ENCODE measurements at regions not wholly inside any gene's neighbourhood (a gene's known extent, or its start where the extent isn't known, plus 50 kb on each side); places are given as distances from the start of the nearest gene placed in this dataset.

DNA sequence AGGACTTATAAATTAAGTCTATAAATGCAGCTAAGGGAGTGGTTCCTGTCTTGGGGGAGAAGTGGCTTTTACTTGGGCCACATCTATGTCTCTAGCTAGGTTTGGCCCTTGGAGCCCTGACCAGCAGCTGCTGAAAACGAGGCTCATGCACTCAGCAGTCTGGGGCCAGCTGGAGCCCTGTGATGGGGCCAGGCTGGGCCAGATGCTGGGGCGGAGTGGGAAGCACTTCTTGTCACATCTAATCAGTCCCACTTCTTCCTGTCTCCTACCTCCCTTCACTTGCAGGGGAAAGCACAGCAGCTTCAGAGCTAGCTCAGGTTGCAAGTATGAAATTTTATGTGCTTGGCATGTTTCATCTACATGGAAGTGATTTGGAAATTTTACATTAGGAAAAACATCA, 209.9 kb upstream of the ROPN1 start:
- no peak for DNase-seq (ENCODE audit: low spot score in 2 of 2)
- no peaks in the 10 kb centered on the region for H3K36me3 Mint-ChIP-seq
- no peak for ATAC-seq
- H3K27ac Mint-ChIP-seq = no peak overlapping the region
- no peaks in the 10 kb centered on the region for H3K9me3 Mint-ChIP-seq

DNA sequence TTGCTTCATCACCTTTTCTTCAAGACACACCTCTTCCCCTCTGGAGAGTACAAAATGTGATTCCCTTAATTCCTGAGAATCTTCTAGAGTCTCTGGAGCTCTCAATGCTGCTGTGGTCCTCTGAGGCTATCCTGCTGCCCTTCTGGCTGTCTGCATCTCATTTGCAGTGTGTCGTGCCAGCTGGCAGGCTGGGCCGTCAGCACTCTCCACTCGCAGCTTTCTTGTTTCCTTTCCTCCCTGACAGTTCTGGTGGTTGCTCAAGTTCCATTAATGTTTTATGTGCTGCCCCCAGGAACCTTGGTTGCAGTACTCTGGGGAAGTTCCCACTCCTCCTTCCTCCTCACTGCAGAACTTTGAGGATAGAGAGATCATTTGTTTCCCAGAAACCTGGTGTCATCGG, 210.8 kb upstream of the ROPN1 start:
- Mint-ChIP-seq H3K27ac (no peak overlapping the region), H3K36me3 (no peaks in the 10 kb centered on the region), H3K9me3 (no peaks in the 10 kb centered on the region)
- ATAC-seq (no peak), DNase-seq (ENCODE audit: low spot score in 2 of 2) (no peak)

DNA sequence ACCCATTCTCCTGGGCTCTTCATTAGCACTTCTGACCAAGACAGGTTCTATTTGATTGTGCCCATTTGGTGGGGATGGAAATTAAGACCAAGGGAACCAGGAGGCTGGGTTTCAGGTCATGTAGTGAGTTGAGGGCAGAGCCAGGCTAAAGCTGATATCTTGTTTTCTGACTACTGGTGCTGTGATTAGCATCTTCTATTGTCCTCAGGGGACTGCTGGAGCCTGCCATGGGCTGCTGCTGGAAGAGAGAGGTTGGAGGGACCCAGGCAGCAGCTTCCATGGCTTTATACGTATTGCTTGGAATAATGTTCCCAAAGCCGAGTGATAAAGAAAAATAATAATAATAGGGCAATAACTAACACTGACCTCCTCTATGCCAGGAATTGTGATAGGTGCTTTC, 211.4 kb upstream of the ROPN1 start:
- DNase-seq (ENCODE audit: low spot score in 2 of 2) (no peak), ATAC-seq (no peak)
- Mint-ChIP-seq H3K36me3 (no peaks in the 10 kb centered on the region), H3K27ac (no peak overlapping the region), H3K9me3 (no peaks in the 10 kb centered on the region)

DNA sequence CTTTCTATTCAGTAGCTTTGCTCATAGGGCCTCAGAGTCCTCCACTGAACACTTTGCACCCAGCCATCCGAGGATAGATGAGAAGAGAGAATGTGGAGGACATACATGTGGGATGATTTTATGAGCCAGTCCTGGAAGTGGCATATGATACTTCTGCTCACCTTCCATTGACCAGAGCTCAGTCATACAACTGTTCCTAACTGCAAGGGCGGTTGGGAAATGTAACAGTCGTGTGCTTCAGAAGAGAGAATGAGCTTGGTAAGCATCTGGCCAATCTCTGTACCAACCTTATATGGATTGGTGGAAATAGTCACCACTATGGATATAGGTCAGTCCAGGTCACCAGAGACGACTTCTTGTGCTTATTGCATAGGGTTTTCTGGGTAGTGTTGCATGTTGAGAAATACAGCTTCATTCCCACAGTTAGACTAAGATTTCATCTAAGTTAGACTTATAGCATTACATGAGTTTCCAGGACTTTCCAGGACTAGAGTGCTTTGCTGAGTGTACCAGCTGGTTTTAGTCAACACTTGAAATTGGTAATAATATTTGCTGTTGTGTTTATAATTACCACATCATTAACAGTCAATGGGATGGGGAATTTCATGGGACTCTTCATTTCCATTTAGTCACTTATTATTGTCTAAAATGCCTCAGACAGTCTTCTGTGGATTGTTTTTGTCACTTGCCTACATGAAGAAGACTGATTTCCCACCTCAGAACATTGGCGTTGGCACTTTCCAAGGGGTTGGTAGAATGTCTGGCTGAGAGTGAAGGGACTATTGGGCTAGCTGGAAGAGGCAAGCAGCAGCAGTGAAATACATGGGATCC, 214.5 kb upstream of the ROPN1 start:
- Mint-ChIP-seq H3K36me3 (no peaks in the 10 kb centered on the region), H3K9me3 (no peaks in the 10 kb centered on the region), H3K27ac (no peak overlapping the region)
- ATAC-seq (no peak), DNase-seq (ENCODE audit: low spot score in 2 of 2) (no peak)

DNA sequence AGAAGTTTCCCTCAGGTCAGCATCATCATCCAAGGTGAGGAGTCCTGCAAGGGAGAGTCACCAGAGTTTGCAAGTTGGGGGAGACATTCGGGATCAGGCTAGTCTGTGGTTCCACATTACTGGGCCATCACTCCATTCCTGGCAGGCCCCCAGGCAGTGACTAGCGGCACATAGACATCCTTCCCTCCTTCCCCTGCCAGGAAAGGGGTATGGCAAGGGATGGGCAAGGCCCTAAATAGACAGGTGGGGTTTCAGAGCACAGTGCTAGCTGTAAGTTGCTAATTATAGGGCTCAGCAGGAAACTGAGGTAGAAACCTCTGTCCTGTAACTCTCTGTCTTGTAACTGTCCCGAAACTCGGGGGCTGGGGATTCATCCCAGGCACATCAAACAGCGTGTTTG, 215.2 kb upstream of the ROPN1 start:
- no peaks in the 10 kb centered on the region for H3K36me3 Mint-ChIP-seq
- H3K27ac Mint-ChIP-seq = no peak overlapping the region

DNA sequence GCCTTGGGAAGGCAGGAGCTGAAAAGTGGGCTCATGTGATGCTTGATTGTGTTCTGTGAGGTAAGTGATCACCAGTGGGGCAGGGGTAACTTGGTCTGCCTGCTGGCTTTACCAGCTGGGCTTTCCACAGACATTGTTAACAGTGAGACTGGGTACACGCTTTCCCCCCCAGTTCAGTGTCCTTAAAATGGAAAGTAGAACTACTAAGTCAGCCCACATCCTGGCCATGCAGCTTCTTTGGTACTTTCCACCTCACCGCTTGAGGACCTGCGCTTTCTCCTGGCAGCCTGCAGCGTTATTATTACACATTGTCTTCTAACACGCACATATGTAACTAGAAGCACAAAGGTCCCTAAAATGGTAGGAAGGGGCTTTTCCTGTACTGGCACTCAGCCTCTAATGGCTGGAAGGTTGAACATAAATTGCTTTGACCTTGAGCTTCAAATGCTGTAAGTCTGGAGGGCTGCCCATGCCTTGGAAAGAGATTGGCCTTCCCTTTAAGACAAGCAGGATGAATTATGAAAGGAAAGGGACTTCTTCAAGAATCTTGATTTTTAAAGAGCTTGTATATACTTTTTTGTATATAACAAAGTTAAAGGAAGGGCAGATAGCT, 216.1 kb upstream of the ROPN1 start:
- ATAC-seq (no peak), DNase-seq (ENCODE audit: low spot score in 2 of 2) (no peak)
- Mint-ChIP-seq H3K36me3 (no peaks in the 10 kb centered on the region), H3K9me3 (no peaks in the 10 kb centered on the region), H3K27ac (no peak overlapping the region)

More for the DNA sequence above, 215.2 kb upstream of the ROPN1 start:
- DNase-seq (ENCODE audit: low spot score in 2 of 2) (no peak), ATAC-seq (no peak)
- no peaks in the 10 kb centered on the region for H3K9me3 Mint-ChIP-seq

DNA sequence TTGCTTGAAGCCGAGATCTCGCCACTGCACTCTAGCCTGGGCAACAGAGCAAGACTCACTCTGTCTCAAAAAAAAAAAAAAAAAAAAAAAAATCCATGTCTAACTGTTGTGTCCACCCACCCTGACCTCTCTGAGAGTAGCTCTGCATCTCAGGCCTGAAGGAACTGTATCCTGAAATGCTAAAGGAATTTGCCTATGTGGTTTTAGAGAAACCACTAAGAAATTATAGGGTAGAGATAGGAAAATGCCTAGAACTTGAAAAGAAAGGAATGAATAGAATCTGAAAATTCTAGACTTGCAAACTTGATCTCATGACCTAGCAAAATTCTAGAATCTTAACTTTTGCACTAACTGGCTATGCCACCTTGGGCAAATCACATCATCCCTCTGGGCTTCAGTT, 217.5 kb upstream of the ROPN1 start:
- no peak for DNase-seq (ENCODE audit: low spot score in 2 of 2)
- no peak for ATAC-seq
- Mint-ChIP-seq H3K36me3 (no peaks in the 10 kb centered on the region), H3K9me3 (no peaks in the 10 kb centered on the region), H3K27ac (no peak overlapping the region)

DNA sequence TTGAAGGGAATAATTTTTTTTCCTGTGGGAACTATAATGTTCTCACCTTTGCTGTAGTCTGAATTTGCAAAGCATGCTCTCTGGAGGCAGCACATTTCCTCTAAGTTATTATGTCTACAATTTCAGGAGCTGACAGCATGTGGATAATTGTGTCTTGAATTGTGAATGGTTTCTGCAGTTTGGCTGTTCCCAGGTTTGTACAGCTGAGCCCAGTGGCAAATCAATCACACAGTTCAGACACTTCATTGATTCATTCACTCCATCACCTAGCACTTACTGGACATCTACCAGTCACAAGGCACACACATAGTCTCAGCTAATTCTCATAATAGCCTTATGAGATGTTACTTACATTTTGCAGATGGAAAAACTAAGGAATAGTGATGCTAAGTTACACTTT, 219.0 kb upstream of the ROPN1 start:
- Mint-ChIP-seq H3K36me3 (no peaks in the 10 kb centered on the region), H3K9me3 (no peaks in the 10 kb centered on the region), H3K27ac (no peak overlapping the region)
- no peak for DNase-seq (ENCODE audit: low spot score in 2 of 2)
- no peak for ATAC-seq

DNA sequence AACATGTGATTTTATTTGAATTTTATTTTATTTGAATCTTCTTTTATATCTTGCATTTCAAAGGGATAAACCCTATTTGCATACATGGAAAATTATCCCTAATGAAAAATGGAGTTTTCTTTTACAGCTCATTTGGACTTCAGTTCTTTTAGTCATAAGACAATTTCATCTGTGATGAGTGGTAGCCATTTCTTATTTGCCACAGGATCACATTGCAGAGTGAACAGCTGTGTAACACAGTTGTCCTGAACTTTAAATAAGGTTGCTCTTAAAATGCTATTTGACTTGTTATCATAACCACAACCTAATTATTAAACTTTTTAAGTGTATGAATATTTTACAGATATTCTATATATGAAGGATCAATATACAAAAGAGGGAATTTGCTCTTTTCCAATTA, 221.7 kb upstream of the ROPN1 start:
- no peak for ATAC-seq

DNA sequence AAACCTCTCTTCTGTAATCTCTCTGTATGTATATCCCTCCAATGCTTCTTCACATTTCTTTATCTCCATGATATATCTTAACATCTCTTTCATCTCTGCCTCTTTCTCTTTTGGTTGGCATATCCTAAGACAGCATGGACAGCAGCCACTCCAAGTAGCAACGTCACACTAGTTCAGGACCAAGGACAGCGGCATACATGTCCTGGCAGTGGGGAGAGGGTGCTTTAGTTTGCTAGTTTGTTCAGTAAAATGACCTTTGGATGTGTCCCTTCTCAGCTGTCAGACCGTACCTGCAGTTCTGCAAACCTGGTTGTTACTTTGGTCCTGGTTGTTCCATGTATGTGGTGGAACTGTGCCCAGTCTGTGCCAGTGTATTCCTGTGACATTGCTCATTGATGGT, 225.6 kb upstream of the ROPN1 start:
- Mint-ChIP-seq H3K27ac (no peak overlapping the region), H3K36me3 (no peaks in the 10 kb centered on the region), H3K9me3 (peaks cover 0 to 5% of the 10 kb centered on the region in 2 donors)
- DNase-seq (ENCODE audit: low spot score in 2 of 2) (peak in 1 of 2 donors; percentile 29), ATAC-seq (no peak)

More for the DNA sequence above, 221.7 kb upstream of the ROPN1 start:
- Mint-ChIP-seq H3K27ac (no peak overlapping the region), H3K9me3 (peaks cover 0 to 5% of the 10 kb centered on the region in 2 donors), H3K36me3 (no peaks in the 10 kb centered on the region)
- no peak for DNase-seq (ENCODE audit: low spot score in 2 of 2)

DNA sequence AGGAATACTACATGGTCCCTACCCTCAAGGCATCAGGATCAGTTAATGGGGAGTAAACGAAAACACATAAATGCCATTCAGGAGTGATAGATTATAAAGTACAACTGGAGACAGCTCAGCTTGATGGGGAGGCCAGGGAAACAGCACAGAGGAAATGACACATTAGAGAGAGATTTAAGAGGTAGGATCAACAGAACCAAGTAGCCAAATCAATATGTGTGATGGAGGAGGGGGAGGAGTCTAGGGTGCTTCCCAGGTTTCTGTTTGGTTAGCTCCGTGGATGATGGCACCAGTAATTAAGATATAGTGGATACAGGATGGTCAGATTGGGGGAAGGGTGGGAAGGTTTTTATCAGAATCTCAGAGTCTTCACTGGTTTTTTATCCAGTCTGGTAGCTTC, 229.5 kb upstream of the ROPN1 start:
- Mint-ChIP-seq H3K9me3 (peaks cover 0 to 5% of the 10 kb centered on the region in 2 donors), H3K36me3 (no peaks in the 10 kb centered on the region), H3K27ac (no peak overlapping the region)
- DNase-seq (ENCODE audit: low spot score in 2 of 2) (no peak), ATAC-seq (no peak)

DNA sequence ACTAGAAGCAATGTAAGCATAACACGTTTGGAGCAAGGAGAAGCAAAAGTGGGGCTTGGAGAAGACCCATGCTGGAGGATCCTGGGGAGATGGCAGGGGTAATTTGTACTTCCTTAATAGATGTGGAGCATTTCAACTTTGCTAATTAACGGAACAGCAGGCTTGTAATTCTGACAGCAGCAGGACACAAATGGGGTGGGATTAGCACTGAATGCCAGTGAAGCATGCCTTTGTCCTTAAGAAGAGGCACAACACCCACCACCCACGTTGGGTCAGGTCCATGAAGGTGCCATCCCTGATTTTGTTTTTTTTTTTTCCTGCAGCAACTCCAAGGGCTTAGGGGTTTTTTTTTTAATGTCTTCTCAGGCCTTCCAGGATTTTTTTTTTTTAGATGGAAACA, 231.9 kb upstream of the ROPN1 start:
- H3K27ac Mint-ChIP-seq = no peak overlapping the region
- no peak for ATAC-seq
- no peaks in the 10 kb centered on the region for H3K9me3 Mint-ChIP-seq
- DNase-seq (ENCODE audit: low spot score in 2 of 2) = no peak
- H3K36me3 Mint-ChIP-seq = no peaks in the 10 kb centered on the region

DNA sequence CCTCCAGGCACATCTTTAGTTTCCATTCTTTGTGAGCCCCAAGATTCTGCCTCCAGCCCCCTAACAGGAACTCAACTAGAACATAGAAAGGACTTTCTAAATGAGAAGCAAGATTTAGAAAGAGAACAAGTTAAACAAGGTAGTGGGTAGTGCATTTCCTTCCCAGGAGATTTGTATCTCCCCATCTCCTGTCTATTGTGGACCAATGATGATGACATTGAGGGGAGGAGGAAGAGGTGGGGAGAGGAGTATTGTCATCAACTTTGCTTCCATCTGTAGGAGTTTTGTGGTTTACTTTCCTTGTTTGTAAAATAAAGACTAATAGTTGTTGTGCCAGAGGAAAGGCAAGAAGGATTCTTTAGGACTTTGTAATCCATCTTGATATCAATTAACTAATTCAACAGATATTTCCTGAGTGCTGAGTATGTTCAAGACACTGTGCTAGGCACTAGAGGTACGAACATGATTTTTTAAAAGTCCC, 235.3 kb upstream of the ROPN1 start:
- no peak overlapping the region for H3K27ac Mint-ChIP-seq
- no peaks in the 10 kb centered on the region for H3K36me3 Mint-ChIP-seq
- DNase-seq (ENCODE audit: low spot score in 2 of 2) = no peak
- no peak for ATAC-seq
- peaks cover 0 to 4% of the 10 kb centered on the region in 2 donors for H3K9me3 Mint-ChIP-seq

DNA sequence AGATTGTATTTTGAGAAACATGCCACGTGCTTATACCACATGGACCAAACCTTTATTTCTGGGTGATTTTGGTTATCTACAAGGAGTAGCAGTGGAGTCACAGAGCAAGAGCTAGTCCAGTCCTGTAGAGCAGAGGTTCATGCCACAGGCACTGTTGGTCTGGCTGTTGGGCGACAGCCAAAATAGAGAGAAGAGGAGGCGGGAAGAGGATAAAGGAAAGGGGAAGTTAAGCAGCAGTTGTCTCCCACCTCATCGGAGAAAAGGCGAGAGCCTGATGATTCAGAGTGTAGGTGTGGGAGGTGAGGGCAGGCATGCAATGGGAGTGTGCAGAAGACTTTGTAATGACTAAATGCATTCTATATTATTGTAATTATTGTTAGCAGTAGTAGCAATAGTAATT, 237.5 kb upstream of the ROPN1 start:
- DNase-seq (ENCODE audit: low spot score in 2 of 2) = no peak
- peaks cover 0 to 4% of the 10 kb centered on the region in 2 donors for H3K9me3 Mint-ChIP-seq
- no peaks in the 10 kb centered on the region for H3K36me3 Mint-ChIP-seq
- no peak for ATAC-seq
- H3K27ac Mint-ChIP-seq = no peak overlapping the region

DNA sequence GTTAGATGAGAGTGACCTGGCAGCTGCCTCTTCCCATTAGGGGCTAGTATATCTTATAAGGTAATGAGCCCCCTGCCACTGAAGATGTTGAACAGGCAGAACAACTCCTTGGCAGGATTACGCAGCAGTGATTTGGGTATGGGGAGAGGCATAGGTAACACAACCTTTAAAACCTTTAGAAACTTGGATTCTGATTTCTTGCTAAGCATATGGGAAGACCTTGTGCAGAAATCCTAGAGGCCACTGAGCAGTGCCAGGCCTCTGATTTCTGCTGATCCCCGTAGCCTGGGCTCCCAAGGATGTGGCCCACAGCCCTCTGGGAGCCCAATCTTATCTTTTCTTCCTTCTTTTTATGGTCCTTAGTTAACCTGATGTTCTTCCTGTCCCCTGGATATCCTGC, 237.9 kb upstream of the ROPN1 start:
- no peak for DNase-seq (ENCODE audit: low spot score in 2 of 2)
- no peak overlapping the region for H3K27ac Mint-ChIP-seq
- ATAC-seq = no peak
- no peaks in the 10 kb centered on the region for H3K36me3 Mint-ChIP-seq
- peaks cover 0 to 4% of the 10 kb centered on the region in 2 donors for H3K9me3 Mint-ChIP-seq

DNA sequence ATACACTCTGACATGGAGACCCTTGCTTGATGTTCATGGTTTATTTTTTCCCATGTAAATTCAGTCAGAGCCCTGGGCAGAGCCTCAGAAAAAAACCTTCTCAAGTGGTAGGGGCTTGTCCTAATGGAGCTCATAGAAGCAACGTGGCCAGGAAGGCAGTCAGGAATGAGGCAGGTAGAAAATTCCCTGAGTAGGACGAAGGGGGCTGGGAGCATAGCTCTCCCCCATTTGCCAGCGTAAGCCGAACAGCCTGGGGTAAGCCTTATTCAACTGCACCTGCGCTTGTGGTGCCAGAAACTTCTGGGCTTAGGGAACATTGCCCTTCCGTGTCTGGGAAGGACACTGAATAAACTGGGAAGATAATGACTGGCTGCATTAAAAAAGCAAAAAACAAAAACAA, 238.5 kb upstream of the ROPN1 start:
- no peak for DNase-seq (ENCODE audit: low spot score in 2 of 2)

DNA sequence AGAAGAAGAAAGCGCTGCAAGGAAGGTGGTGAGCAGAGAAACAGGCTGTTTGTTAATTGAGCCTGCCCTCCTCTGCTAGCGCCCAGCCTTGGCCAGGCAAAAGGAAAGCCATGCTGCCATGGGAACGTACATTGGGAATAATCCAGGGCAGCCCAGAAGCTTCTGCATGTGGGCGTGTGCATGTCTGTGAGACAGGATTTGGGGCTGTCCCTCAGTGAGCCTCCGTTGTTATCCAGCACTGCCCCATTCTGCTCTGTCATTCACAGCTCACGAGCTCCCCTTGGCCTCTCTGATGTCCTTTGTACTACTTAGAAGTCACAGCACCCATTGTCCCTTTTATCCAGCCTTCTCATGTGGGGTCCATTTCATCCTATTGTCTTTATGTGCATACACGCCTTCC, 239.1 kb upstream of the ROPN1 start:
- Mint-ChIP-seq H3K27ac (peak overlapping the region in 1 of 2 donors; percentile 3), H3K36me3 (no peaks in the 10 kb centered on the region), H3K9me3 (peaks cover 0 to 4% of the 10 kb centered on the region in 2 donors)
- no peak for ATAC-seq
- DNase-seq (ENCODE audit: low spot score in 2 of 2) = no peak

More for the DNA sequence above, 238.5 kb upstream of the ROPN1 start:
- H3K36me3 Mint-ChIP-seq = no peaks in the 10 kb centered on the region
- ATAC-seq = no peak
- no peak overlapping the region for H3K27ac Mint-ChIP-seq
- peaks cover 0 to 4% of the 10 kb centered on the region in 2 donors for H3K9me3 Mint-ChIP-seq

DNA sequence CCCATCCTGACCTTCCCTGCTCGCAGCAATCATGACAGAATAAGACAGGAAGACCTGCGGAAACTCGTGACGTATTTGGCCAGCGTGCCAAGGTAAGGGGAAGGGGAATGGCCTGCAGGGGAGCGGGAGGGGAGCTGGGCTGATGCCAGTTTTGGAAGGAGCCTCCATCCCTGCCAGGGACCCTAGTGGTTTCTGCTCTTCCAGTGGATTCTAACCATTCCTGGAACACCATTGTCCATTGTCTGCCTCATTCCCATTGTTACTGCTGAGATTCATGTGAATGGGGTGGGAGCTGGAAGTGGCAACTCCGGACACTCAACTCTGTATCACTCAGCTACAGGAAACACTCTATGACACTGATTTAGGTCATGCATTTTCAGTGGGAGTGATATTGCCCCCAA, 242.9 kb upstream of the ROPN1 start:
- no peak for ATAC-seq
- Mint-ChIP-seq H3K36me3 (no peaks in the 10 kb centered on the region), H3K9me3 (no peaks in the 10 kb centered on the region), H3K27ac (no peak overlapping the region)
- DNase-seq (ENCODE audit: low spot score in 2 of 2) = no peak
